NCI-H748 (cell line): ENCODE measurements at regions not wholly inside any gene's neighbourhood (a gene's known extent, or its start where the extent isn't known, plus 50 kb on each side); places are given as distances from the start of the nearest gene placed in this dataset.

ENCODE experiments used
- DNase-seq: peaks from one replicate; lab custom pipeline; 2025; ENCODE audit not compliant: unreplicated experiment; lab: John Stamatoyannopoulos, UW

GRCh38 chr10:1980459-1980858, 243.1 kb upstream of the ADARB2 start:
- no peak for DNase-seq

GRCh38 chr10:1978584-1978983, 241.3 kb upstream of the ADARB2 start:
- DNase-seq: peak; percentile 14

DNA sequence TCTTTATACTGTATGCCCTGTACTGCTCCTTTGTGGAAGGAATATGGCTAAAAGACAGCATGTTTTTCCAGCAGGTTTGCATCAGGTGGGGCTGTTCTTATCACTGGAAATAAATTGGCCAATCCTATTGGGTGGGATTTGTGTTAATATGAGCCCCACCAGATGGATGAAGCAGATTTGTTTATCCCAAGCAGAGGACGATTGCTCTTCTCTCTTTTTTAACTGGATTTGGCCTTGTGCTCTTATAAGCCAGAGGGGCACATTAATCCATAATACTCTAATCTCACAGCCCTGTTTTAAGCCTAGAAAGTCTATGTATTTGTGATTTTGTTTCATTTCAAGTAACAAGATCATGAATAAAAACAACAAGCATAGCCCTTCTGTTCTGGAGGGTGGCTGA, 240.1 kb upstream of the ADARB2 start:
- DNase-seq: no peak

- DNase-seq: no peak
Observed at GRCh38 chr10:1972406-1972805, 235.1 kb upstream of the ADARB2 start.

DNA sequence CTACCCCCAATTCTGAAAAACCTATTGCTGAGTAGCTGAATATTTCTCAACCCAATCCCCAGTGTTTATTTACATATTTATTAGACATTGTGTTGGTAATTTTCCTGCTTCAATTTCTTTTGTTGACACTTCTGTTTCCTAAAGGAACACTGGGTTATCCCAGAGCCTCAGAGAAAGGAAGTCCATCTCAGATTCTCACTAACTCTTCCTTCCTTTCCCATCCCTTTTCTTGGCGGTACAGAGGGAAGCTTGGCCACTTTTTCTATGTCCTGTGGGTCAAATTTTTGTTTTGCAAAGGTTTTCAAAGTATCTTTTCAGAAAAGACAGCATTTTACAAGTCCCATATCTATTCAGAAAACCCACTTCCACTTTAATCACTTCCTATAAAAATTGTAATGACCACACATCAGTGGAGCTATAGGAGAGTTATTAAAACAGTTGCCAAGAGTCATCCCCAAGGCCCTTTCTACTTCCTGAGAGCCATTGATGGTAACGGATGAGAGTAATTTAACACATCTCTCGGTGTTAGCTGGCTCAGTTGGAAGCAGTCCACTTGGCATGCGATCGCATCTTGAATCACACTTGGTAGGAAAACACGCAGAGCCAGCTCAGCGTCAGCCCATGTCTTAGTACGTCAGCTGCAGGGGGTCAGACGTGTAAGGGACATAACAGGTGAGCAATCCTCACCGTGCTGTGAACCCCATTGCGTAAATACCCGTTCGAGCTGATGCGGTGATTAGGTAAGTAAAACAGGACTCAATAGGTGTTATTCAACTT, 231.1 kb upstream of the ADARB2 start:
- DNase-seq: no peak

DNA sequence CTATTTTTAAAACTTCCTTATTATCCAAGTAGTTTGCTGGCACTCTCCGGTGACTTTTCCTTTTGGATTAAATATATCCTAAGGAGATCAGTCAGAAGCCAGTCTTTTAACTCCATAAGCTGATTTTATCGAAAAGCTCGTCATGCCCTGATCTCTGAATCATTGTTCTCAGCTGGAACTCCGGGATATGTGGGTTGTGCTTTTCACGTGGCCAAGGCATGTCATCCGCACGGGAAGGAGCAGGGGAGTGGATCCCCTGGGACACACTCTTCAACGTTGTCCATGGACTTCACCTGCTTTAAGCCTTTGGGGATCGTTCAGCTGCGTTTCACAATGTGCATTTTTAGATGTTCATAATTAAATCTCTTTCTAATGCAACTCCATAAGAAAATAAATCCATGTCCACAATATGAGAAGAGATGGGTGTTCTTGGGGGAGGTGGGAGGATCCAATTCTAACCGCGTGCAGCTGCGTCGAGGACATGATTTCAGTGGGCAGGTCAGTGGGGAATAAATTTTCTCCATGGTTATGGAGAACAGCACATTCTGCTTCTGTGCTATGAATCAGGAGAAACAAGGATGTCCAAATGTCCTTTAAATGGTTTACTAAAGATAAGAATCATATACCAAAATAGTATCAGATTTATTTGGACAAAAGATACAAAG, 229.5 kb upstream of the ADARB2 start:
- no peak for DNase-seq

- DNase-seq: no peak
Observed at GRCh38 chr10:1964476-1964875, 227.2 kb upstream of the ADARB2 start.

DNA sequence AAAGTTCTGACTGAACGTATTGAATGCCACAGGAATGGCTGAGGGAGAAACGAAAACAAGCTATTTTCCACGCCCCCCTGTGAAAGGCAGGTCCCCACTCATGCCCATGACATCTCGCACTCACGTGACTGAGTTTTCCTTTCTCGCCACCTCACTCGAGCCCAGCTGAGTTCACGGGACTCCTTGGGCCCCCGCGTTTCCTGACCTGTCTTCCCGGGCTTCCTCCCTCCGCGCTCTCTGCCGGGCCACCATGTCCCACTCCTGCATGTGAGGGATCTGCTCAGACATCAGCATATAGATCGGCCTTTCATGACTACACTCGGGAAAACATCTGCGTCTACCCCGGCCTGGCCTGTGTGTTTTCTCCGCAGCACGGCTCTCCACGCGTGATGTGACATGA, 226.0 kb upstream of the ADARB2 start:
- no peak for DNase-seq

DNA sequence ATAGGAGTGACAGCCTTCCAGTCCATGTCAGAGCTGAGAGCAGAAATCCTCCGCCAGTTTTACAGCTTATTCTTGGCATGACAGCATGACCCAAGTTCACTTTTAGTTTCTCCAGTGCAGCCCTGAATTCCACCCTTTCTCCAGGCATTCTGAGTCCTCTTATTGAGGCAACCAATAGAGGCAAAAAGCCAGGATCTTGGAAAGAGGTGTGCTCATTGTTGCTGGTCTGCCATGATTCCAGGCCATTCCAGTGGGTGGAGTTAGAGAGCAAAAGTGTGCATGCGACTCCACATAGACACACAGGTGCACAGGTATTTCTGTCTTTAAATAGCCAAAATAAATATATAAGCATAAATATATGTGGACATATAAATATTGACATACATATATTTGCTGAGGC, 224.7 kb upstream of the ADARB2 start:
- DNase-seq: peak; percentile 14

- no peak for DNase-seq
Observed at GRCh38 chr10:1960982-1961381, 223.7 kb upstream of the ADARB2 start.

DNA sequence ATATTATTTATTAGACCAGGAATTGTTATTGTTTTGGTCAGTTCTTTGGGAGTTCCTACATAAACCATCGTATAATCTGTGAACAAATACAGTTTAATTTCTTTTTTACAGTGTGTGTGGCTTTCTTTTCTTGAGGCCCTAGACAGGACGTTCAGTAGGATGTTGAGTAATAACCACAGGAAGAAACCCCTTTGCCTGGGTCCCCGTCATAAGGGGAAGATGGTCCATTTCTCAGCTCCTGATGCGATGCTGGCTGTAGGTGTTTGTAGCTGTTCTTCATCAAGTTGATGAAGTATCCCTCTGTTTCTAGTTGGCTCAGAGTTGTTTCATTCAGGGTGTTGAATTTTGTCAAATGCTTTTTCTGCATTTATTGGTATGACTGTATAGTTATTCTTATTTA, 219.7 kb upstream of the ADARB2 start:
- DNase-seq: no peak

DNA sequence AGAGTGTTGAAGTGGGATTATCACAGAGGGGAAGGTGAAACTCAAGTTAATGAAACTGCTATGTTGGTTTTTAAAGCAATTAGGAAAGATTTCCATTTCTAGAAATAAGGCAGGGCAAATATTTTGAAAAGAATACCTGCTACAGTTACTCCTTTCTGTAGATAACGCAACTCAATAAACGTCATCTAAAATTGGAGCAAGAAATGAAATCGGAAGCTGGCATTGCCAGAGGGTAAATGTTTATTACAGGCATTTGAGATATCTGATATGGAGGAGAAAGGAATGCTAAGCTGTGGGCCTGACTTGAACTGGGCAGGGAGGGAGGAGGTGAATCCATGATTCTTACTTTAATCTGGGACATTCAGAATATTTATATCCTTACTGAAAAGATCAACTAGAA, 217.0 kb upstream of the ADARB2 start:
- DNase-seq: no peak

DNA sequence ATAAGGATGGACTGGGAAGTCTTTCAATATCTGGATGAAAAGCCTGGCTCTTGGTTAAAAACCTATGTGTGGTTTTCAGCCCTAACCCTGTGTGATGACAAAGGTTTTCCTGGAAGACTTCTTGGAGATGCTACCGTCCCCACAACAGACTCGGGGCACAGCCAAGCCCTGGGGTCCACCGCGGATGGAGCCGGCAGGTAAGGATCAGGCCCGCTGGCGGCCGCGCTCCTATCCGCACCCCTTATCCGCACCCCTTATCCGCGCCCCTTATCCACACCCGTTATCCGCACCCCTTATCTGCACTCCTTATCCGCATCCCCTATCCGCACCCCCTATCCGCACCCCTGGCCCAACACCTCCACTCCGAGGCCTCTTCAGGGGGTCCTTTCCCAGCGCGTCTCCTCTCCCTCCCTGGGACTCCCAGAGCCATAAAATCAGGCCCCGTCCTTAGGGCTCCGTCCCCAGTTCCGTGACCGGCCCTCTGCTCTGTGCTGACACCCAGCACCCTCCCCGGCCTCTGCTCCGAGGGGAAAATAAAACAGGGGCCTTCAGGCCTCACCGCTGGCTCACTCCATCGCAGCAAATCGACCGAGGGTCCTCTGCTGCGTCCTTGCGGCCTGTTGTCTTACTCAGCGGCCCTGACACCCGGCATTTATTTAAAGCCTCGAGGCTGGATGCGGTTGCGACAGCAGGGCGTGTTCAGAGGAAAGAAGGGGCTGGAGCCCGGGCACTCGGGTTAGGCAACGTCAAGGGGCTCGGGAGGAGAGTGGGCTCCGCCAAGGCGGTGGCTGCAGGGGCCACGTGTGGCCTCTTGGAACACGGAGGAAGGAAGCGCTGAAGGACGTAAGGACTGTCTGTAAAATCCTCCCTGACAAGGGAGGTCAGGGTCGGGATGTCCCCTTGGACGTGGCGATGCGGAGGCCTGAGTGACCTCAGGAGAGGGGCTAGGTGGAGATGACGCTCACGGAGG, 215.1 kb upstream of the ADARB2 start:
- DNase-seq: no peak

DNA sequence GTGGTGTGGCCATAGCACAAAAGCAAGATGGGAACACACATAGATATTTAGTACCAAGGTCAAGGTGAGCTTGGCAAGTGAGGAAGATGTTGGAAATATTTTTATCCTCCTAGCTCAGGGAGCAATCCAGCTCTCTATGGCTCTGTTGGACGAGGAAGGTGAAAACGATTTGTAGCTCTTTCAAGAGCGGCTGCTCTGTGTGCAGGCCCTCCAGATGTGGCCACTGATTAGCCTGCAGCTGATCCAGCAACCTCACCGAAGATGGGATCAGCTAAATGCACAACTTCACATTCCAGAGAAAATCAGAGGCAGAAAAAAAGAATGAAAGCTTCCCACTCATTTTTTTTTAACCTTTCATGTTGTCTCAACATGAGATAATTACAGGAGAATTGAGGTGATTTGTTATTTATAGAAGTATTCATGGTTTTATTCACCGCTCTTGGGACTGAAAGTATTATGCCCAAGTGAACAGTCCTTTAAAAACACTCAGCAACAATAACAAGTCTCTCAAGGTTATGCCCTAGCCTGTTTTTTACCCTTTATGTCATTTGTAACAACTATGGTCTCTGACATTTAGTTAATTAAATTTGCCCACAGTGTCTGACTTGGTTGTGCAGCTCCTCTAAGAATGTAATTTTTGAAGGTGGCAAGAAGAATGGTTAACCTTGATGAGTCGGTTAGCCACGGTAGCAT, 213.6 kb upstream of the ADARB2 start:
- DNase-seq: no peak

DNA sequence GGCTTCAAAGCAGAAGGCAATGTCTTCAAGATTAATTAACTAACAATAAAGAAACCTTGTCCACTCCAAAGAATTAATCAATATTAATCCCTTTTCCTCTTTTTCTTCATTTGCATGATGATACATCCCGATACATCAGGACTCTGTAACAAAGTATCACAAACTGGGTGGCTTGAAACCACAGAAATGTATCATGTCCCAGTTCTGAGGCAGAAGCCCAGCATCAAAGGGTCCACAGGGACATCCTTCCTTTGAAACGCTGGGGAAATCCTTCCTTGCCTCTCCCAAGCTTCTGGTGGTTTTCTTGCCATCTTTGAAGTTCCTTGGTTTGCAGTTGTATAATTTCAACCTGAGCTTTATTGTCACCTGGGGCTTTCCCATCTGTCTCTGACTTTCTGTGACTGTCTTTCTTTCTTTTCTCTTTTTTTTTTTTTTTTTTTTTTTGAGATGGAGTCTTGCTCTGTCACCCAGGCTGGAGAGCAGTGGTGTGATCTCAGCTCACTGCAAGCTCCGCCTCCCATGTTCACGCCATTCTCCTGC, 210.2 kb upstream of the ADARB2 start:
- no peak for DNase-seq

DNA sequence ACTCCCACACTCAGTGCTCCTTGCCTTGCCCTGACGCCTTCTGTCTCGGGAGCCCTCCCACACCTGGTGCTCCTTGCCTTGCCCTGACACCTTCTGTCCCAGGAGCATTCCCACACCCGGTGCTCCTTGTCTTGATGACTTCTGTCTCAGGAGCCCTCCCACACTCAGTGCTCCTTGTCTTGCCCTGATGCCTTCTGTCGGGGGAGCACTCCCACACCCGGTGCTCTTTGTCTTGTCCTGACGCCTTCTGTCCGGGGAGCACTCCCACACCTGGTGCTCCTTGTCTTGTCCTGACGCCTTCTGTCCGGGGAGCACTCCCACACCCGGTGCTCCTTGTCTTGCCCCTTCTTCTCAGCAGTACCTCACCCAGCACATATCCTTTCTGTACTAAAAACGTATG, 207.2 kb upstream of the ADARB2 start:
- DNase-seq: no peak

GRCh38 chr10:1942478-1942877, 205.2 kb upstream of the ADARB2 start:
- no peak for DNase-seq

DNA sequence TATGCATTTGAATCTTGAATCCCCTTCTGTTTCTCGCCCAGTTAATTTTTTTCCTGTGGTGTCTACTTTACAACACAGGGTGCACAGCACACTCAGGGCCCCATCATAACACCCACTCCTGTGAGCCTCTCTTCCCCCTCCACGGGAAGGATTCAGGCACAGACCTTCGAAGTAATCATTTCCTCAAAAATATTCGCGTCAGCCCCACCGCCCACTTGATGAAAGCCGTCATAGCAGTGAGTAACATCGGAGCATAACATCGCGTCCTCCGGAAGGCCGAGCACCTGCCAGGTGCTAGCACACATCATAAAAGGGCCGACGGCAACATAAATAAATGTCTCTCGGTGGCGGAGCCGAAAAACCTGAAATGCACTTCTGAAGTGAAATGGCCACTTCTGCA, 201.7 kb upstream of the ADARB2 start:
- peak; percentile 29 for DNase-seq

GRCh38 chr10:1938317-1938716, 201.0 kb upstream of the ADARB2 start:
- DNase-seq: no peak

GRCh38 chr10:1935912-1936311, 198.6 kb upstream of the ADARB2 start:
- DNase-seq: no peak

DNA sequence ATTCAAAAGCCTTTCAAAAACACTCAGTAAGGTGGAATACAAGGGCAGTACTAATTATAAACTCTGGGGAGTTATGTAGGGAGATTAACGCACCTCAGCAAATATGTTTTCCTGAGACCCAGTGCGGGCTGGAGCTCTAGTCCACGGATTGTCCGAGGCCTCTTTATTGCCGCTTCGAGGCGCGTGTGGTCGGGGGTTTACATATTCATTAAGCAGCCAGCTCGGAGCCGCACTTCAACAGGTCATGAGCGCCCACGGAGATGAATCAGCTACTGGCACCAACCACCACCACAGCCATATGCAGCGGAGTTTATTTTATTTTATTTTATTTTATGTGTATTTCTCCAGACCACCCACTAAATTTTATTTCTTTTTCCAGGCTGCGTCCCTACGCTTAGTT, 195.9 kb upstream of the ADARB2 start:
- no peak for DNase-seq
